Vagina (tissue), 2 donors: ENCODE measurements at regions not wholly inside any gene's neighbourhood (a gene's known extent, or its start where the extent isn't known, plus 50 kb on each side); places are given as distances from the start of the nearest gene placed in this dataset. TPM values are rescaled to one million over a fixed set of nuclear protein-coding genes. Genes with fewer than 3 reads are reported as not detected.

Source experiments
- DNase-seq, 2 donors: peaks; one replicate each; pipeline ENCODE4 v3.0.0-alpha.2; 2017; ENCODE audit errors: extremely low spot score in 2 of 2
- H3K27ac ChIP-seq: fragments of 200-600 bp; sonication (generic); one replicate; pipeline ENCODE4 v1.5.1; 2019
- H3K27me3 ChIP-seq: fragments of 200-600 bp; sonication (generic); one replicate; pipeline ENCODE4 v1.5.1; 2019
- H3K36me3 ChIP-seq, 2 donors: fragments of 200-600 bp; sonication (generic); one replicate each; pipeline ENCODE4 v1.5.1; 2017 to 2019
- H3K4me1 ChIP-seq: fragments of 200-600 bp; sonication (generic); one replicate; pipeline ENCODE4 v1.5.1; 2019
- H3K4me3 ChIP-seq, 2 donors: fragments of 200-600 bp; sonication (generic); 1 replicate in 1 of 2; 2 replicates in 1 of 2; pipeline ENCODE4 v1.5.1; 2016 to 2019
- H3K9me3 ChIP-seq: fragments of 200-600 bp; sonication (generic); one replicate; pipeline ENCODE4 v1.5.1; 2019
- CTCF ChIP-seq, 3 experiments: fragments of 450-650 bp in 2 of 3; fragments of 200-600 bp in 1 of 3; sonication (generic) in 1 of 3; IDR thresholded peaks; one replicate each; pipeline ENCODE4 v1.5.1; 2017 to 2019; ENCODE audit warnings: antibody characterized with exemption in 3 of 3, mild to moderate bottlenecking in 2 of 3, moderate library complexity in 2 of 3
- POLR2A ChIP-seq, 2 donors: fragments of 450-650 bp; IDR thresholded peaks; one replicate each; pipeline ENCODE4 v1.6.1; 2017; ENCODE audit warnings: antibody characterized with exemption in 2 of 2, mild to moderate bottlenecking in 2 of 2, moderate library complexity in 2 of 2
- POLR2AphosphoS5 ChIP-seq, 2 donors: sonication (generic); formaldehyde crosslinking; IDR thresholded peaks; one replicate each; pipeline ENCODE4 v1.9.0; 2017; ENCODE audit warnings: antibody characterized with exemption in 2 of 2, mild to moderate bottlenecking in 2 of 2, low read depth in 1 of 2; ENCODE audit not compliant: insufficient read depth in 1 of 2
- intact Hi-C: fragments of 100-400 bp; cut with DNase I; formaldehyde crosslinking; loops from one replicate; pipeline ENCODE4 v1.15.1; 2023
- microRNA counts, 2 donors: library from miRNA; unstranded; fragments of <30 nt; microRNA quantifications; one replicate each; lab custom pipeline; 2016 to 2017
- microRNA-seq: library from miRNA; unstranded; fragments of <30 nt; microRNA quantifications from one replicate; pipeline ENCODE4, GENCODE V29; 2017; ENCODE audit warnings: borderline number of aligned reads, borderline replicate concordance
- small RNA-seq: library from RNA; depleted of rRNA; stranded (forward); fragments of <200 nt; gene quantifications from one replicate; pipeline ENCODE3, GENCODE V24; 2016

- Histone ChIP-seq H3K4me1 (no peaks in the 10 kb centered on the region), H3K9me3 (no peaks in the 10 kb centered on the region), H3K27ac (no peak overlapping the region), H3K4me3 (no peak overlapping the region), H3K36me3 (no peaks in the 10 kb centered on the region), H3K27me3 (no peaks in the 10 kb centered on the region)
- no peak for DNase-seq
- TF ChIP-seq POLR2A (IDR thresholded peaks at IDR 0.05): no peak
- no peak for TF ChIP-seq POLR2AphosphoS5 (IDR thresholded peaks at IDR 0.05; ENCODE audit: insufficient read depth in 1 of 2, low read depth in 1 of 2)
- TF ChIP-seq CTCF (IDR thresholded peaks at IDR 0.05): no peak
- intact Hi-C loops: no loop called here
Measured at GRCh38 chr6:19771753-19772336, 65.3 kb upstream of the ID4 start.

- Histone ChIP-seq H3K27me3 (no peaks in the 10 kb centered on the region), H3K4me3 (no peak overlapping the region), H3K27ac (no peak overlapping the region), H3K36me3 (no peaks in the 10 kb centered on the region), H3K9me3 (no peaks in the 10 kb centered on the region), H3K4me1 (no peaks in the 10 kb centered on the region)
- DNase-seq: no peak
- intact Hi-C loops: no loop called here
- TF ChIP-seq POLR2AphosphoS5 (IDR thresholded peaks at IDR 0.05; ENCODE audit: insufficient read depth in 1 of 2, low read depth in 1 of 2): no peak
- TF ChIP-seq CTCF (IDR thresholded peaks at IDR 0.05): no peak
- TF ChIP-seq POLR2A (IDR thresholded peaks at IDR 0.05): no peak
Measured at GRCh38 chr6:19772891-19773290, 64.3 kb upstream of the ID4 start.

- DNase-seq: no peak
- intact Hi-C loops: no loop called here
- no peak overlapping the region for H3K27ac ChIP-seq
- no peak overlapping the region for H3K4me3 ChIP-seq
- no peaks in the 10 kb centered on the region for H3K27me3 ChIP-seq
- no peaks in the 10 kb centered on the region for H3K4me1 ChIP-seq
- no peak for TF ChIP-seq POLR2AphosphoS5 (IDR thresholded peaks at IDR 0.05; ENCODE audit: insufficient read depth in 1 of 2, low read depth in 1 of 2)
- no peak for TF ChIP-seq POLR2A (IDR thresholded peaks at IDR 0.05)
- TF ChIP-seq CTCF (IDR thresholded peaks at IDR 0.05): no peak
- no peaks in the 10 kb centered on the region for H3K9me3 ChIP-seq
- no peaks in the 10 kb centered on the region for H3K36me3 ChIP-seq
Measured at GRCh38 chr6:19781269-19781668, 55.9 kb upstream of the ID4 start.

GRCh38 chr6:19782588-19782987 lies 54.6 kb upstream of the ID4 start:
- DNase-seq: no peak
- H3K27ac ChIP-seq: no peak overlapping the region
- TF ChIP-seq POLR2A (IDR thresholded peaks at IDR 0.05): no peak
- TF ChIP-seq POLR2AphosphoS5 (IDR thresholded peaks at IDR 0.05; ENCODE audit: insufficient read depth in 1 of 2, low read depth in 1 of 2): no peak
- no peak for TF ChIP-seq CTCF (IDR thresholded peaks at IDR 0.05)
- H3K9me3 ChIP-seq: no peaks in the 10 kb centered on the region
- H3K36me3 ChIP-seq: no peaks in the 10 kb centered on the region
- H3K4me1 ChIP-seq: no peaks in the 10 kb centered on the region
- H3K4me3 ChIP-seq: no peak overlapping the region
- intact Hi-C loops: no loop called here
- H3K27me3 ChIP-seq: no peaks in the 10 kb centered on the region

MicroRNAs in the stretch of these regions (microRNA counts, 767-probe panel; counts per million panel counts)
- 238 to 261 counts per million in 2 donors for microRNA hsa-miR-548a-3p (lab: Ali Mortazavi, UCI)

Small RNA genes lying in the stretch of these regions (microRNA-seq; reads per million reads assigned to microRNA genes)
- not detected for gene MIR548A1

Small RNA genes lying in the stretch of these regions (small RNA-seq; reads per million reads assigned to genes)
- not detected for gene MIR548A1
- not detected for gene RNA5SP205
- not detected for gene RNU6-801P
